HCT116 (cell line): ENCODE measurements at regions not wholly inside any gene's neighbourhood (a gene's known extent, or its start where the extent isn't known, plus 50 kb on each side); places are given as distances from the start of the nearest gene placed in this dataset.

Source experiments
- ATAC-seq: fragments of 200-7000 bp; cut with Tn5 transposase; 2 replicates; pipeline ENCODE4 v1.9.1; 2020; ENCODE audit warnings: mild to moderate bottlenecking, moderate library complexity
- BruUV-seq: library from RNA; stranded (reverse); fragments of 400-500 nt; replicated peaks from 2 replicates; lab custom pipeline; 2021; lab: Mats Ljungman, UMichigan
- CTCF ChIA-PET: fragments of 300-600 bp; sonication (Branson Sonifier 250); formaldehyde crosslinking; loops from one replicate; lab custom pipeline; 2021; ENCODE audit warnings: antibody characterized with exemption; lab: Charles Lee
- POLR2A ChIA-PET: fragments of 300-600, 350-600 bp; sonication (Branson Sonifier 250); formaldehyde crosslinking; loops from one replicate; lab custom pipeline; 2021; ENCODE audit warnings: antibody characterized with exemption; lab: Charles Lee
- RAD21 ChIA-PET, 2 experiments: fragments of 300-600 bp; sonication (Branson Sonifier 250); formaldehyde crosslinking; loops; one replicate each; lab custom pipeline; 2023; ENCODE audit warnings: low total read pairs in 2 of 2; ENCODE audit not compliant: uncharacterized antibody in 2 of 2, unreplicated experiment in 2 of 2, low non-redundant PET in 1 of 2; lab: Charles Lee
- DNase-seq: peaks from one replicate; pipeline ENCODE4 v3.0.0-alpha.2; 2010; ENCODE audit warnings: low read depth, low spot score
- H2AFZ ChIP-seq: fragments of 200-600 bp; shearing (Covaris generic), sonication (generic); 2 replicates; pipeline ENCODE4 v1.6.1; 2017; ENCODE audit warnings: low read depth, mixed run types, mixed read lengths, antibody characterized with exemption, low read length; ENCODE audit not compliant: poor library complexity, severe bottlenecking
- H3K27ac ChIP-seq: 2 replicates; pipeline ENCODE4 v1.5.1; 2012; ENCODE audit warnings: low read depth, low read length
- H3K27me3 ChIP-seq: fragments of 200-600 bp; sonication (generic); 2 replicates; pipeline ENCODE4 v1.6.1; 2016; ENCODE audit warnings: mixed run types, low read length, mixed read lengths; ENCODE audit not compliant: insufficient read depth
- H3K36me3 ChIP-seq, 2 experiments: fragments of 200-500 bp in 1 of 2; fragments of 200-600 bp in 1 of 2; sonication (Bioruptor generic) in 1 of 2; sonication (generic) in 1 of 2; 2 replicates each; pipeline versions ENCODE4 v1.5.1 to v1.6.1; 2014 to 2016; ENCODE audit warnings: low read length in 2 of 2, inconsistent platforms in 1 of 2, mixed read lengths in 1 of 2, mixed run types in 1 of 2; ENCODE audit not compliant: insufficient read depth in 2 of 2, control insufficient read depth in 1 of 2
- H3K4me1 ChIP-seq, 2 experiments: fragments of 200-600 bp in 1 of 2; sonication (generic) in 1 of 2; 2 replicates each; pipeline versions ENCODE4 v1.5.1 to v1.6.1; 2012 to 2017; ENCODE audit warnings: low read length in 2 of 2, inconsistent platforms in 1 of 2, mild to moderate bottlenecking in 1 of 2, mixed read lengths in 1 of 2, mixed run types in 1 of 2, moderate library complexity in 1 of 2; ENCODE audit not compliant: insufficient read depth in 2 of 2, control insufficient read depth in 1 of 2
- H3K4me2 ChIP-seq: fragments of 200-600 bp; sonication (generic); 2 replicates; pipeline ENCODE4 v1.6.1; 2017; ENCODE audit warnings: mixed run types, low read length, mixed read lengths
- H3K4me3 ChIP-seq, 2 experiments: fragments of 200-600 bp in 1 of 2; sonication (generic) in 1 of 2; replicated peaks in 1 of 2; 2 replicates each; pipeline ENCODE4 v1.5.1; 2011 to 2016; ENCODE audit warnings: low read length in 2 of 2, control low read depth in 1 of 2, low read depth in 1 of 2, mild to moderate bottlenecking in 1 of 2, mixed read lengths in 1 of 2, mixed run types in 1 of 2
- H3K79me2 ChIP-seq: fragments of 200-600 bp; sonication (generic); 2 replicates; pipeline ENCODE4 v1.6.1; 2017; ENCODE audit warnings: mild to moderate bottlenecking, mixed run types, low read length, moderate library complexity, mixed read lengths; ENCODE audit not compliant: insufficient read depth
- H3K9ac ChIP-seq: fragments of 200-600 bp; sonication (generic); 2 replicates; pipeline ENCODE4 v1.6.1; 2016; ENCODE audit warnings: low read length, mixed read lengths
- H3K9me2 ChIP-seq: fragments of 200-600 bp; sonication (generic), shearing (Covaris generic); 2 replicates; pipeline ENCODE4 v1.6.1; 2017; ENCODE audit warnings: mixed run types, mild to moderate bottlenecking, moderate library complexity; ENCODE audit not compliant: insufficient read depth
- H3K9me3 ChIP-seq, 2 experiments: fragments of 200-500 bp in 1 of 2; fragments of 200-600 bp in 1 of 2; sonication (Bioruptor generic) in 1 of 2; sonication (generic) in 1 of 2; 2 replicates each; pipeline ENCODE4 v1.6.1; 2014 to 2017; ENCODE audit warnings: low read length in 2 of 2, mixed read lengths in 2 of 2, inconsistent platforms in 1 of 2, low read depth in 1 of 2, mild to moderate bottlenecking in 1 of 2, mixed run types in 1 of 2, moderate library complexity in 1 of 2; ENCODE audit not compliant: control insufficient read depth in 1 of 2, insufficient read depth in 1 of 2
- H4K20me1 ChIP-seq: fragments of 200-600 bp; sonication (generic), shearing (Covaris generic); 2 replicates; pipeline ENCODE4 v1.6.1; 2017; ENCODE audit warnings: mixed run types, mild to moderate bottlenecking, moderate library complexity; ENCODE audit not compliant: insufficient read depth
- CBX3 ChIP-seq: IDR thresholded peaks from 2 replicates; pipeline ENCODE4 v1.6.1; 2012; ENCODE audit warnings: low read depth
- ELF1 ChIP-seq: IDR thresholded peaks from 2 replicates; pipeline ENCODE4 v1.6.1; 2012; ENCODE audit warnings: low read depth, borderline replicate concordance
- EZH2 ChIP-seq: fragments of 200-600 bp; sonication (generic); IDR thresholded peaks from 2 replicates; pipeline ENCODE4 v1.6.1; 2017; ENCODE audit warnings: antibody characterized with exemption, mixed run types
- JUND ChIP-seq: IDR thresholded peaks from 2 replicates; pipeline ENCODE4 v1.6.1; 2012
- POLR2AphosphoS5 ChIP-seq: IDR thresholded peaks from 2 replicates; pipeline ENCODE4 v1.6.1; 2011; ENCODE audit warnings: mild to moderate bottlenecking, low read depth, low read length, moderate library complexity
- RAD21 ChIP-seq: IDR thresholded peaks from 2 replicates; pipeline ENCODE4 v1.6.1; 2012; ENCODE audit warnings: low read depth, mild to moderate bottlenecking
- SRF ChIP-seq: IDR thresholded peaks from 2 replicates; pipeline ENCODE4 v1.6.1; 2012; ENCODE audit warnings: low read depth
- YY1 ChIP-seq: IDR thresholded peaks from 2 replicates; pipeline ENCODE4 v1.6.1; 2011; ENCODE audit warnings: low read length, low read depth, moderate library complexity, mild to moderate bottlenecking; ENCODE audit not compliant: insufficient replicate concordance; ENCODE audit errors: extremely low read depth
- intact Hi-C: fragments of 100-400 bp; cut with micrococcal nuclease; formaldehyde crosslinking; loops from 2 replicates; pipeline ENCODE4 v1.10.0; 2022
- TF ChIP-seq, protein P1 (sequence below), 3 experiments: fragments of 200-600 bp in 1 of 3; sonication (generic) in 1 of 3; IDR thresholded peaks in 2 of 3; conservative IDR thresholded peaks in 1 of 3; 2 replicates each; pipeline ENCODE4 v1.5.1; 2012 to 2017; ENCODE audit warnings: low read depth in 2 of 3, low read length in 2 of 3, antibody characterized with exemption in 1 of 3, borderline replicate concordance in 1 of 3, control low read depth in 1 of 3, mild to moderate bottlenecking in 1 of 3, mixed read lengths in 1 of 3, mixed run types in 1 of 3, moderate library complexity in 1 of 3; ENCODE audit not compliant: insufficient read depth in 1 of 3
- TF ChIP-seq, protein P2 (sequence below): IDR thresholded peaks from 2 replicates; pipeline ENCODE4 v1.6.1; 2012

GRCh38 chr9:115999498-115999897 is 154.1 kb upstream of the PAPPA start:
- DNase-seq = no peak
- intact Hi-C loops = no loop called here
- H3K36me3 ChIP-seq = no peaks in the 10 kb centered on the region
- ChIA-PET POLR2A (interaction anchor here (1.1 kb wide), 1 partner anchor 10 kb away, joined by 3 read pairs; no protein-coding TSS in a partner anchor), RAD21 (no interaction called here), CTCF (no interaction called here)
- TF ChIP-seq JUND (no peak), SRF (no peak)
- TF ChIP-seq, protein P1, sequence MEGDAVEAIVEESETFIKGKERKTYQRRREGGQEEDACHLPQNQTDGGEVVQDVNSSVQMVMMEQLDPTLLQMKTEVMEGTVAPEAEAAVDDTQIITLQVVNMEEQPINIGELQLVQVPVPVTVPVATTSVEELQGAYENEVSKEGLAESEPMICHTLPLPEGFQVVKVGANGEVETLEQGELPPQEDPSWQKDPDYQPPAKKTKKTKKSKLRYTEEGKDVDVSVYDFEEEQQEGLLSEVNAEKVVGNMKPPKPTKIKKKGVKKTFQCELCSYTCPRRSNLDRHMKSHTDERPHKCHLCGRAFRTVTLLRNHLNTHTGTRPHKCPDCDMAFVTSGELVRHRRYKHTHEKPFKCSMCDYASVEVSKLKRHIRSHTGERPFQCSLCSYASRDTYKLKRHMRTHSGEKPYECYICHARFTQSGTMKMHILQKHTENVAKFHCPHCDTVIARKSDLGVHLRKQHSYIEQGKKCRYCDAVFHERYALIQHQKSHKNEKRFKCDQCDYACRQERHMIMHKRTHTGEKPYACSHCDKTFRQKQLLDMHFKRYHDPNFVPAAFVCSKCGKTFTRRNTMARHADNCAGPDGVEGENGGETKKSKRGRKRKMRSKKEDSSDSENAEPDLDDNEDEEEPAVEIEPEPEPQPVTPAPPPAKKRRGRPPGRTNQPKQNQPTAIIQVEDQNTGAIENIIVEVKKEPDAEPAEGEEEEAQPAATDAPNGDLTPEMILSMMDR (IDR thresholded peaks at IDR 0.05 in 2 of 3, conservative IDR thresholded peaks at IDR 0.05 in 1 of 3; ENCODE audit: borderline replicate concordance in 1 of 3, insufficient read depth in 1 of 3, low read depth in 2 of 3, low read length in 2 of 3) = no peak
- H2AFZ ChIP-seq = no peak overlapping the region
- H3K79me2 ChIP-seq = no peaks in the 10 kb centered on the region
- no peak overlapping the region for H3K27ac ChIP-seq
- no TSS peak for BruUV-seq
- no peak for ATAC-seq
- no peaks in the 10 kb centered on the region for H4K20me1 ChIP-seq
- no peak overlapping the region for H3K4me2 ChIP-seq
- H3K9me3 ChIP-seq = no peaks in the 10 kb centered on the region
- peaks cover 5 to 31% of the 10 kb centered on the region in 2 experiments; a peak in 2 of 4 replicates for H3K4me1 ChIP-seq
- no peak overlapping the region for H3K9ac ChIP-seq
- H3K27me3 ChIP-seq = no peaks in the 10 kb centered on the region
- no peak overlapping the region for H3K4me3 ChIP-seq
- no peaks in the 10 kb centered on the region; the same call in 1 of the 2 replicates for H3K9me2 ChIP-seq

- DNase-seq = peak; percentile 48
- Histone ChIP-seq H3K79me2 (no peaks in the 10 kb centered on the region), H3K36me3 (no peaks in the 10 kb centered on the region), H3K4me3 (no peak overlapping the region), H3K27ac (no peak overlapping the region), H3K9ac (no peak overlapping the region), H3K9me3 (no peaks in the 10 kb centered on the region), H3K27me3 (no peaks in the 10 kb centered on the region), H3K9me2 (no peaks in the 10 kb centered on the region), H4K20me1 (no peaks in the 10 kb centered on the region), H3K4me2 (peak overlapping the region; percentile 28; the same call in 1 of the 2 replicates), H3K4me1 (peaks cover 5 to 31% of the 10 kb centered on the region in 2 experiments; a peak in 2 of 4 replicates), H2AFZ (peak overlapping the region; percentile 87)
- TF ChIP-seq ELF1 (no peak; the same call in 1 of the 2 replicates), EZH2 (no peak), CBX3 (peak; percentile 13; the same call in 1 of the 2 replicates), YY1 (peak; percentile 82), POLR2AphosphoS5 (no peak), RAD21 (peak; percentile 51; the same call in 1 of the 2 replicates)
- TF ChIP-seq, protein P1 (IDR thresholded peaks at IDR 0.05 in 2 of 3, conservative IDR thresholded peaks at IDR 0.05 in 1 of 3; ENCODE audit: borderline replicate concordance in 1 of 3, insufficient read depth in 1 of 3, low read depth in 2 of 3, low read length in 2 of 3) = peak; percentile 27 to 89 (median 70); a peak in 5 of 6 replicates
- TF ChIP-seq, protein P2, sequence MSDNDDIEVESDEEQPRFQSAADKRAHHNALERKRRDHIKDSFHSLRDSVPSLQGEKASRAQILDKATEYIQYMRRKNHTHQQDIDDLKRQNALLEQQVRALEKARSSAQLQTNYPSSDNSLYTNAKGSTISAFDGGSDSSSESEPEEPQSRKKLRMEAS = 0 out of 2 replicates have a peak, but pooled peaks have one; percentile 14
- ATAC-seq = peak; percentile 96
- ChIA-PET CTCF (no interaction called here), POLR2A (no interaction called here), RAD21 (no interaction called here)
- no TSS peak for BruUV-seq
- intact Hi-C loops = loop anchor here (10.0 kb wide), 1 partner anchor 554 kb away; no protein-coding TSS in a partner anchor
These were observed 152.8 kb upstream of the PAPPA start for GRCh38 chr9:116000748-116001329.
